Sigmoid colon (tissue), 6 donors: ENCODE measurements at regions not wholly inside any gene's neighbourhood (a gene's known extent, or its start where the extent isn't known, plus 50 kb on each side); places are given as distances from the start of the nearest gene placed in this dataset.

Experiments used
- DNase-seq: peaks from one replicate; pipeline ENCODE4 v3.0.0-alpha.2; 2019
- H3K27ac ChIP-seq, 4 donors: fragments of 200-600 bp; sonication (generic); one replicate each; pipeline ENCODE4 v1.5.1; 2016 to 2019; ENCODE audit warnings: mild to moderate bottlenecking in 1 of 4
- H3K27me3 ChIP-seq, 3 donors: fragments of 200-600 bp; sonication (generic); one replicate each; pipeline ENCODE4 v1.5.1; 2019; ENCODE audit warnings: mild to moderate bottlenecking in 1 of 3
- H3K36me3 ChIP-seq, 4 donors: fragments of 200-600 bp; sonication (generic); one replicate each; pipeline ENCODE4 v1.5.1; 2016 to 2019
- H3K4me1 ChIP-seq, 4 donors: fragments of 200-600 bp; sonication (generic); one replicate each; pipeline ENCODE4 v1.5.1; 2017 to 2019
- H3K4me3 ChIP-seq, 4 donors: fragments of 200-600 bp; sonication (generic); one replicate each; pipeline ENCODE4 v1.5.1; 2017 to 2019; ENCODE audit warnings: mild to moderate bottlenecking in 2 of 4, moderate library complexity in 1 of 4
- H3K9me3 ChIP-seq, 4 donors: fragments of 200-600 bp in 3 of 4; sonication (generic) in 3 of 4; one replicate each; pipeline versions ENCODE4 v1.5.1 to v1.6.1; 2013 to 2019
- CTCF ChIP-seq, 4 experiments: fragments of 450-650 bp in 3 of 4; fragments of 200-600 bp in 1 of 4; IDR thresholded peaks; one replicate each; pipeline ENCODE4 v1.5.1; 2016 to 2019; ENCODE audit warnings: antibody characterized with exemption in 4 of 4, mild to moderate bottlenecking in 3 of 4, moderate library complexity in 2 of 4
- EP300 ChIP-seq, 4 donors: sonication (generic); formaldehyde crosslinking; IDR thresholded peaks; one replicate each; pipeline ENCODE4 v1.6.1; 2017; ENCODE audit warnings: antibody characterized with exemption in 4 of 4
- POLR2A ChIP-seq, 2 donors: fragments of 450-650 bp; IDR thresholded peaks; one replicate each; pipeline ENCODE4 v1.6.1; 2016; ENCODE audit warnings: antibody characterized with exemption in 2 of 2, mild to moderate bottlenecking in 2 of 2, moderate library complexity in 2 of 2
- POLR2AphosphoS5 ChIP-seq, 4 donors: sonication (generic); formaldehyde crosslinking; IDR thresholded peaks; one replicate each; pipeline ENCODE4 v1.6.1; 2017; ENCODE audit warnings: antibody characterized with exemption in 4 of 4
- WGBS, 2 donors: extraction: QIAGEN DNeasy Blood & Tissue Kit; methylation state at CpG; one replicate each; pipeline ENCODE4 v1.1.7; 2013; 5-methylcytosine and 5-hydroxymethylcytosine counted together
- intact Hi-C: fragments of 100-400 bp; cut with DNase I; formaldehyde crosslinking; loops from one replicate; pipeline ENCODE4 v1.15.1; 2023
- donor health status: healthy with polysubstance abuse.
- donor health status: healthy.

- Histone ChIP-seq H3K9me3 (no peaks in the 10 kb centered on the region), H3K4me1 (no peaks in the 10 kb centered on the region), H3K27me3 (peaks cover 0 to 4% (median 0%) of the 10 kb centered on the region in 3 donors), H3K4me3 (no peak overlapping the region), H3K36me3 (no peaks in the 10 kb centered on the region), H3K27ac (no peak overlapping the region)
- intact Hi-C loops: no loop called here
- no peak for DNase-seq
- whole genome bisulfite sequencing, 2 donors: 82 to 87% methylated on average over 4 of the region's 4 CpGs
- TF ChIP-seq POLR2AphosphoS5 (IDR thresholded peaks at IDR 0.05) (no peak), CTCF (IDR thresholded peaks at IDR 0.05) (no peak), POLR2A (IDR thresholded peaks at IDR 0.05) (no peak), EP300 (IDR thresholded peaks at IDR 0.05) (no peak)
These were observed 273.8 kb downstream of the MATN1 start for GRCh38 chr1:30449428-30450147.

GRCh38 chr1:30449003-30449402 lies 274.4 kb downstream of the MATN1 start:
- no peaks in the 10 kb centered on the region for H3K36me3 ChIP-seq
- no peak overlapping the region for H3K4me3 ChIP-seq
- TF ChIP-seq CTCF (IDR thresholded peaks at IDR 0.05) (no peak), EP300 (IDR thresholded peaks at IDR 0.05) (no peak)
- DNase-seq: no peak
- peaks cover 0 to 4% (median 0%) of the 10 kb centered on the region in 3 donors for H3K27me3 ChIP-seq
- H3K4me1 ChIP-seq: no peaks in the 10 kb centered on the region
- no peaks in the 10 kb centered on the region for H3K9me3 ChIP-seq
- intact Hi-C loops: no loop called here
- H3K27ac ChIP-seq: no peak overlapping the region
- 63 to 65% methylated on average over 5 of the region's 5 CpGs for WGBS, 2 donors

- Histone ChIP-seq H3K27ac (no peak overlapping the region), H3K4me1 (no peaks in the 10 kb centered on the region), H3K36me3 (no peaks in the 10 kb centered on the region), H3K4me3 (no peak overlapping the region), H3K9me3 (no peaks in the 10 kb centered on the region), H3K27me3 (peaks cover 0 to 4% (median 0%) of the 10 kb centered on the region in 3 donors)
- TF ChIP-seq CTCF (IDR thresholded peaks at IDR 0.05): no peak
- TF ChIP-seq POLR2AphosphoS5 (IDR thresholded peaks at IDR 0.05): no peak
- no peak for TF ChIP-seq EP300 (IDR thresholded peaks at IDR 0.05)
- no peak for TF ChIP-seq POLR2A (IDR thresholded peaks at IDR 0.05)
- intact Hi-C loops: no loop called here
- DNase-seq: no peak
- 70 to 78% methylated on average over 3 of the region's 3 CpGs for WGBS, 2 donors
These were observed 275.7 kb downstream of the MATN1 start for GRCh38 chr1:30447701-30448100.

- no peak for DNase-seq
- Histone ChIP-seq H3K27ac (no peak overlapping the region), H3K4me1 (no peaks in the 10 kb centered on the region), H3K4me3 (no peak overlapping the region), H3K36me3 (no peaks in the 10 kb centered on the region), H3K9me3 (no peaks in the 10 kb centered on the region), H3K27me3 (peaks cover 0 to 4% (median 0%) of the 10 kb centered on the region in 3 donors)
- WGBS, 2 donors: 65 to 79% methylated on average over 6 of the region's 6 CpGs
- intact Hi-C loops: no loop called here
- no peak for TF ChIP-seq EP300 (IDR thresholded peaks at IDR 0.05)
- TF ChIP-seq CTCF (IDR thresholded peaks at IDR 0.05): no peak
- TF ChIP-seq POLR2A (IDR thresholded peaks at IDR 0.05): no peak
- TF ChIP-seq POLR2AphosphoS5 (IDR thresholded peaks at IDR 0.05): no peak
These were observed 276.3 kb downstream of the MATN1 start for GRCh38 chr1:30447080-30447479.

- intact Hi-C loops: no loop called here
- no peaks in the 10 kb centered on the region for H3K36me3 ChIP-seq
- H3K4me3 ChIP-seq: no peak overlapping the region
- H3K27me3 ChIP-seq: peaks cover 0 to 4% (median 0%) of the 10 kb centered on the region in 3 donors
- WGBS, 2 donors: 57 to 58% methylated on average over 9 of the region's 9 CpGs
- no peak overlapping the region for H3K27ac ChIP-seq
- no peak for DNase-seq
- no peaks in the 10 kb centered on the region for H3K4me1 ChIP-seq
- TF ChIP-seq CTCF (IDR thresholded peaks at IDR 0.05) (no peak), POLR2A (IDR thresholded peaks at IDR 0.05) (no peak), POLR2AphosphoS5 (IDR thresholded peaks at IDR 0.05) (no peak), EP300 (IDR thresholded peaks at IDR 0.05) (no peak)
- no peaks in the 10 kb centered on the region for H3K9me3 ChIP-seq
These were observed 276.9 kb downstream of the MATN1 start for GRCh38 chr1:30446508-30446907.
